ENCODE measurements at regions not wholly inside any gene's neighbourhood (a gene's known extent, or its start where the extent isn't known, plus 50 kb on each side); places are given as distances from the start of the nearest gene placed in this dataset.

DNA sequence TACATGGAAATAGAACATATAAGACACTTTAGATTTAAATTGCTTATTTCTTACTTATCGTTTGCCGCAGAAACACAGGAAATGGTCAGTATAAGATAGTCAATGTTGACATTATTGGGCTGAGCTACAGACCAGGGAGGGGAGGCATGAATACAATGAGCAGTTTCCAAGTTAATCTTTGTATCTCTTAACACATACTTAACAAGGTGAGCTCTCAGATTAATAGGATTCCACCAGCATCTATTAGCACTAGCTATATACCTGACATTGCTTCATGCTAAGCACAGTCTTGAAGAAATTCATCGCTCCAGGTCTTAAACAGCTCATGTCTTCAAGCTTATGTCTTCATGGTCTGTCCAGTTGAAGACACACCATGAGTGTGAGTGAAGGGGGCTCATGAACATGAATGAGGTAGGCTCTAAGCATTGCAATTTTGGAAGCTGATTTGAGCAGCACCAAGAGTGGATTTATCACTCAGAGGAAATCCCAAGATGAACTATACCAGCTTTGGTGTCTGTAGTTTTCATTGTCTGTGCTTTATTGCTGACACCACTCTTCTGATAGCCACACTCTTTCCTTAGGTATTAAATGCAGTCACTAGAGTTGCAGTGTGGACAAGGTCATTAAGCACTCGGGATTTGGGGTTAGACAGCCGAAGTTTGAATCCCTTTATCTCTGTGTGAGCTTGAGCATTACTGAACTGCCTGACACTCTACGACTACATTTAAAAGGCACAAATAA is 359.3 kb upstream of the EPHA4 start (continued):
- TF ChIP-seq, protein P1, sequence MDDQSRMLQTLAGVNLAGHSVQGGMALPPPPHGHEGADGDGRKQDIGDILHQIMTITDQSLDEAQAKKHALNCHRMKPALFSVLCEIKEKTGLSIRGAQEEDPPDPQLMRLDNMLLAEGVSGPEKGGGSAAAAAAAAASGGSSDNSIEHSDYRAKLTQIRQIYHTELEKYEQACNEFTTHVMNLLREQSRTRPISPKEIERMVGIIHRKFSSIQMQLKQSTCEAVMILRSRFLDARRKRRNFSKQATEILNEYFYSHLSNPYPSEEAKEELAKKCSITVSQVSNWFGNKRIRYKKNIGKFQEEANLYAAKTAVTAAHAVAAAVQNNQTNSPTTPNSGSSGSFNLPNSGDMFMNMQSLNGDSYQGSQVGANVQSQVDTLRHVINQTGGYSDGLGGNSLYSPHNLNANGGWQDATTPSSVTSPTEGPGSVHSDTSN (IDR thresholded peaks at IDR 0.05) = no peak
- TF ChIP-seq NRF1 (IDR thresholded peaks at IDR 0.05; ENCODE audit: low read depth, low read length) (no peak), NFIC (IDR thresholded peaks at IDR 0.05; ENCODE audit: borderline replicate concordance) (no peak), RXRA (IDR thresholded peaks at IDR 0.05; ENCODE audit: borderline replicate concordance, low read depth) (no peak), POLR2AphosphoS5 (IDR thresholded peaks at IDR 0.05; ENCODE audit: low read depth, low read length) (no peak), ELF1 (IDR thresholded peaks at IDR 0.05) (no peak), TEAD4 (IDR thresholded peaks at IDR 0.05; ENCODE audit: borderline replicate concordance, insufficient read depth) (no peak), FOSL2 (IDR thresholded peaks at IDR 0.05; ENCODE audit: borderline replicate concordance, low read depth) (no peak), GABPA (IDR thresholded peaks at IDR 0.05; ENCODE audit: low read depth) (no peak)

- WGBS (ENCODE audit: low lambda C conversion rate) = 0% methylated on average over 1 of the region's 1 CpG
- Histone ChIP-seq H3K9me2 (no peaks in the 10 kb centered on the region), H2AFZ (ENCODE audit: low read depth) (no peak overlapping the region), H3K4me2 (no peak overlapping the region), H3K4me3 (ENCODE audit: low read depth in 2 of 2, low read length in 1 of 2) (no peak overlapping the region), H3K9ac (no peak overlapping the region), H3K9me3 (no peaks in the 10 kb centered on the region), H4K20me1 (ENCODE audit: insufficient read depth) (no peaks in the 10 kb centered on the region), H3K27ac (ENCODE audit: low read depth in 2 of 2, low read length in 1 of 2) (no peak overlapping the region), H3K79me2 (ENCODE audit: insufficient read depth) (no peaks in the 10 kb centered on the region), H3K27me3 (ENCODE audit: insufficient read depth) (no peaks in the 10 kb centered on the region), H3K4me1 (ENCODE audit: control insufficient read depth in 1 of 2, insufficient read depth in 2 of 2, low read depth in 1 of 2, low read length in 1 of 2) (no peaks in the 10 kb centered on the region), H3F3A (replicated peaks; ENCODE audit: insufficient read depth) (no peaks in the 10 kb centered on the region), H3K36me3 (replicated peaks in 1 of 2; ENCODE audit: control insufficient read depth in 1 of 2, insufficient read depth in 2 of 2, low read length in 1 of 2) (no peaks in the 10 kb centered on the region)
- CTCF ChIA-PET = no interaction called here
- DNase-seq = no peak
- POLR2A ChIA-PET = no interaction called here
- TF ChIP-seq, protein P1 (IDR thresholded peaks at IDR 0.05) = no peak
- TF ChIP-seq USF1 (IDR thresholded peaks at IDR 0.05; ENCODE audit: borderline replicate concordance, low read depth) (no peak), TAF1 (IDR thresholded peaks at IDR 0.05; ENCODE audit: borderline replicate concordance, low read depth, low read length) (no peak), EP300 (IDR thresholded peaks at IDR 0.05; ENCODE audit: borderline replicate concordance in 1 of 2, low read depth in 1 of 2, low read length in 1 of 2) (no peak), TEAD4 (IDR thresholded peaks at IDR 0.05; ENCODE audit: borderline replicate concordance, insufficient read depth) (no peak), FOSL2 (IDR thresholded peaks at IDR 0.05; ENCODE audit: borderline replicate concordance, low read depth) (no peak), MEF2A (IDR thresholded peaks at IDR 0.05; ENCODE audit: borderline replicate concordance, low read depth) (no peak), NFIC (IDR thresholded peaks at IDR 0.05; ENCODE audit: borderline replicate concordance) (no peak), SIN3A (IDR thresholded peaks at IDR 0.05; ENCODE audit: borderline replicate concordance, low read depth, low read length) (no peak)
These were observed 357.2 kb upstream of the EPHA4 start for GRCh38 chr2:221929259-221929658.
